SU-DHL-6 (cell line): ENCODE measurements at regions not wholly inside any gene's neighbourhood (a gene's known extent, or its start where the extent isn't known, plus 50 kb on each side); places are given as distances from the start of the nearest gene placed in this dataset.
"Not testable (repeated sequence)": the region's sequence is repeated elsewhere in the genome, so short reads cannot be mapped to it uniquely, and the experiment has no call there.

ENCODE experiments used
- H2AFZ ChIP-seq: fragments of 200-600 bp; sonication (generic); 2 replicates; pipeline ENCODE4 v1.6.1; 2014; ENCODE audit warnings: low read depth, mild to moderate bottlenecking, moderate library complexity, mixed read lengths, antibody characterized with exemption, low read length; ENCODE audit not compliant: severe bottlenecking
- H3F3A ChIP-seq: fragments of 200-600 bp; shearing (Covaris generic); 2 replicates; pipeline ENCODE4 v1.6.0; 2016; ENCODE audit warnings: antibody characterized with exemption, mild to moderate bottlenecking; ENCODE audit not compliant: insufficient read depth
- H3K27ac ChIP-seq: fragments of 200-600 bp; sonication (generic); 2 replicates; pipeline ENCODE4 v1.5.1; 2016; ENCODE audit warnings: low read depth, mild to moderate bottlenecking, low read length, moderate library complexity, mixed read lengths
- H3K27me3 ChIP-seq: fragments of 200-600 bp; sonication (generic), shearing (Covaris generic); 2 replicates; pipeline ENCODE4 v1.6.0; 2014; ENCODE audit warnings: mild to moderate bottlenecking, low read length
- H3K36me3 ChIP-seq: fragments of 200-600 bp; sonication (generic); 2 replicates; pipeline ENCODE4 v1.6.1; 2014; ENCODE audit warnings: mild to moderate bottlenecking, low read length, mixed read lengths
- H3K4me2 ChIP-seq: fragments of 300-600, 200-600 bp; shearing (Covaris generic), sonication (generic); 2 replicates; pipeline ENCODE4 v1.6.0; 2014; ENCODE audit warnings: low read length, low read depth, mild to moderate bottlenecking; ENCODE audit not compliant: poor library complexity, severe bottlenecking
- H3K4me3 ChIP-seq: fragments of 200-600 bp; sonication (generic); 2 replicates; pipeline ENCODE4 v1.5.1; 2014; ENCODE audit warnings: antibody characterized with exemption, low read length, mild to moderate bottlenecking, mixed read lengths; ENCODE audit not compliant: insufficient read depth, poor library complexity, severe bottlenecking
- H3K79me2 ChIP-seq: fragments of 200-600 bp; sonication (generic); 2 replicates; pipeline ENCODE4 v1.6.1; 2014; ENCODE audit warnings: mild to moderate bottlenecking, low read length, moderate library complexity; ENCODE audit not compliant: insufficient read depth
- H3K9ac ChIP-seq: fragments of 200-600 bp; sonication (generic); 2 replicates; pipeline ENCODE4 v1.7.0; 2014; ENCODE audit warnings: mild to moderate bottlenecking, low read length
- H3K9me2 ChIP-seq: fragments of 200-600 bp; sonication (generic); replicated peaks from 2 replicates; pipeline ENCODE4 v1.6.1; 2014; ENCODE audit warnings: low read length; ENCODE audit not compliant: insufficient read depth
- H3K9me3 ChIP-seq: fragments of 200-600 bp; sonication (generic); 2 replicates; pipeline ENCODE4 v1.6.1; 2014; ENCODE audit warnings: low read length, mixed read lengths; ENCODE audit not compliant: insufficient read depth
- H4K20me1 ChIP-seq: fragments of 200-600 bp; sonication (generic); 2 replicates; pipeline ENCODE4 v1.6.1; 2014; ENCODE audit warnings: low read depth, mild to moderate bottlenecking, antibody characterized with exemption, low read length, moderate library complexity, mixed read lengths
- CTCF ChIP-seq: fragments of 200-600 bp; sonication (generic); IDR thresholded peaks from one replicate; pipeline ENCODE4 v1.5.1; 2017; ENCODE audit warnings: antibody characterized with exemption, mild to moderate bottlenecking, low read length, moderate library complexity; ENCODE audit not compliant: insufficient read depth, poor library complexity, severe bottlenecking
- EZH2phosphoT487 ChIP-seq: fragments of 200-600 bp; sonication (generic), shearing (Covaris generic); conservative IDR thresholded peaks from 2 replicates; pipeline ENCODE4 v1.6.1; 2018; ENCODE audit warnings: mild to moderate bottlenecking, antibody characterized with exemption, low read length, moderate library complexity, mixed read lengths

GRCh38 chr14:81594012-81594411 is 60.4 kb upstream of the SEL1L start:
- H3K9me3 ChIP-seq = no peaks in the 10 kb centered on the region
- no peak overlapping the region for H3K4me3 ChIP-seq
- no peaks in the 10 kb centered on the region for H3F3A ChIP-seq
- no peaks in the 10 kb centered on the region for H3K27me3 ChIP-seq
- no peaks in the 10 kb centered on the region for H3K36me3 ChIP-seq
- H2AFZ ChIP-seq = no peak overlapping the region
- no peaks in the 10 kb centered on the region for H4K20me1 ChIP-seq
- H3K79me2 ChIP-seq = no peaks in the 10 kb centered on the region
- no peak overlapping the region for H3K27ac ChIP-seq
- TF ChIP-seq EZH2phosphoT487 (no peak), CTCF (no peak)
- no peak overlapping the region for H3K4me2 ChIP-seq
- no peaks in the 10 kb centered on the region for H3K9me2 ChIP-seq
- H3K9ac ChIP-seq = no peak overlapping the region

- no peaks in the 10 kb centered on the region for H3K27me3 ChIP-seq
- H4K20me1 ChIP-seq = no peaks in the 10 kb centered on the region
- H3K9ac ChIP-seq = no peak overlapping the region
- no peak overlapping the region for H3K27ac ChIP-seq
- H3F3A ChIP-seq = no peaks in the 10 kb centered on the region
- H3K79me2 ChIP-seq = no peaks in the 10 kb centered on the region
- no peak for TF ChIP-seq EZH2phosphoT487
- TF ChIP-seq CTCF = no peak
- H2AFZ ChIP-seq = no peak overlapping the region
- no peak overlapping the region for H3K4me2 ChIP-seq
- no peaks in the 10 kb centered on the region for H3K36me3 ChIP-seq
- no peaks in the 10 kb centered on the region for H3K9me2 ChIP-seq
- no peak overlapping the region for H3K4me3 ChIP-seq
- no peaks in the 10 kb centered on the region for H3K9me3 ChIP-seq
Observed at GRCh38 chr14:81605660-81606059, 72.0 kb upstream of the SEL1L start.

DNA sequence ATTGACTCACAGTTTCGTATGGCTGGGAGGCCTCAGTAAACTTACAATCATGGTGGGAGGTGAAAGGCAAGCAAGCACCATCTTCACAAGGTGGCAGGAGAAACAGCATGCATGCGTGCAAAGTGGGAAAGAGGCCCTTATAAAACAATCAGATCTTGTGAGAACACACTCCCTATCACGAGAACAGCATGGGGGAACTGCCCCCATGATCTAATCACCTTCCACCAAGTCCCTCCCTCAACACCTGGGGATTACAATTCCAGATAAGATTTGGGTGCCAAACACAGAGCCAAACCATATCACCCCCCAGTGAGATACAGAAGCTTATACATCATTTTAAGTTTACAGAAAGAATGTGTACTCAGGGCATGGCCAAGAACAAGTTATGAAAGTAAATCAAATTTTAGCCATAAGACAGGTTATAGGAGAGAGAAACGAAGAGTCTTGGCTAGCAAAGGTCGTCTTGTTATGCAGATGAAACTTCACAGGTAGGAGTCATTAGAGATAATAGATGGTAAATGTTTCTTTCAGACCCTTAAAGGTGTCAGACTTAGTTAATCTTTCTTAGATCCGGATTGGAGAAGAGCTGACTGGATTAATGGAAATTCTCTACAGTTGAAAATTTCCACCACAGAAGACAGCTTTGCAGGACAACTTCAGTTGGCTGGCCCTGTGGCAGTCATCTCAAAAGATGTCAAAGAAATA is 79.8 kb upstream of the SEL1L start:
- Histone ChIP-seq H2AFZ (no peak overlapping the region), H3K79me2 (no peaks in the 10 kb centered on the region), H3K9me2 (no peaks in the 10 kb centered on the region), H3F3A (no peaks in the 10 kb centered on the region), H3K4me2 (no peak overlapping the region), H3K27me3 (no peaks in the 10 kb centered on the region), H3K27ac (no peak overlapping the region), H3K4me3 (no peak overlapping the region), H3K9ac (no peak overlapping the region), H3K36me3 (no peaks in the 10 kb centered on the region), H3K9me3 (no peaks in the 10 kb centered on the region), H4K20me1 (no peaks in the 10 kb centered on the region)
- TF ChIP-seq CTCF (no peak), EZH2phosphoT487 (no peak)

DNA sequence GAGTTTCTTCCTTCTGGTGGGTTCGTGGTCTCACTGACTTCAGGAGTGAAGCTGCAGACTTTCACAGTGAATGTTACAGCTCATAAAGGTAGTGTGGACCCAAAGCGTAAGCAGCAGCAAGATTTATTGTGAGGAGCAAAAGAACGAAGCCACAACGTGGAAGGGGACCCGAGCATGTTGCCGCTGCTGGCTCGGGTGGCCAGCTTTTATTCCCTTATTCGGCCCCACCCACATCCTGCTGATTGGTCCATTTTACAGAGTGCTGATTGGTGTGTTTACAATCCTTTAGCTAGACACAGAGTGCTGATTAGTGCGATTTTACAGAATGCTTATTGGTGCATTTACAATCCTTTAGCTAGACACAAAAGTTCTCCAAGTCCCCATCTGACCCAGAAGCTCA is 80.6 kb upstream of the SEL1L start:
- not testable (repeated sequence) for H3K27ac ChIP-seq, H3K36me3 ChIP-seq, H3K9me2 ChIP-seq, H3K27me3 ChIP-seq, H4K20me1 ChIP-seq, H3K79me2 ChIP-seq, H2AFZ ChIP-seq, H3K9me3 ChIP-seq, H3K4me2 ChIP-seq, H3K4me3 ChIP-seq, H3K9ac ChIP-seq, H3F3A ChIP-seq
